HG03108 (cell line): ENCODE measurements at regions not wholly inside any gene's neighbourhood (a gene's known extent, or its start where the extent isn't known, plus 50 kb on each side); places are given as distances from the start of the nearest gene placed in this dataset.
"Not testable (repeated sequence)": the region's sequence is repeated elsewhere in the genome, so short reads cannot be mapped to it uniquely, and the experiment has no call there.

Experiments used
- ATAC-seq: cut with Tn5 transposase; IDR thresholded peaks from one replicate; pipeline ENCODE4 v1.9.1; 2021; ENCODE audit warnings: moderate library complexity; ENCODE audit not compliant: unreplicated experiment

- ATAC-seq = no peak
Observed at GRCh38 chr12:124654666-124655047, 87.2 kb upstream of the NCOR2 start.

GRCh38 chr12:124653169-124653931 is 85.9 kb upstream of the NCOR2 start:
- ATAC-seq = no peak

- ATAC-seq = no peak
Observed at GRCh38 chr12:124652661-124653060, 85.2 kb upstream of the NCOR2 start.

- ATAC-seq = no peak
Observed at GRCh38 chr12:124651516-124652273, 84.3 kb upstream of the NCOR2 start.

- ATAC-seq = no peak
Observed at GRCh38 chr12:124650912-124651311, 83.5 kb upstream of the NCOR2 start.

- ATAC-seq = no peak
Observed at GRCh38 chr12:124648710-124649384, 81.4 kb upstream of the NCOR2 start.

- ATAC-seq = no peak
Observed at GRCh38 chr12:124647316-124647715, 79.9 kb upstream of the NCOR2 start.

GRCh38 chr12:124646385-124647230 is 79.2 kb upstream of the NCOR2 start:
- no peak for ATAC-seq

- ATAC-seq = no peak
Observed at GRCh38 chr12:124645530-124646244, 78.3 kb upstream of the NCOR2 start.

GRCh38 chr12:124643768-124644167 is 76.4 kb upstream of the NCOR2 start:
- ATAC-seq = not testable (repeated sequence)

- ATAC-seq = no peak
Observed at GRCh38 chr12:124642105-124642504, 74.7 kb upstream of the NCOR2 start.

- no peak for ATAC-seq
Observed at GRCh38 chr12:124641591-124641990, 74.2 kb upstream of the NCOR2 start.

GRCh38 chr12:124640056-124640455 is 72.6 kb upstream of the NCOR2 start:
- ATAC-seq = no peak

GRCh38 chr12:124639122-124639806 is 71.9 kb upstream of the NCOR2 start:
- no peak for ATAC-seq

- no peak for ATAC-seq
Observed at GRCh38 chr12:124637581-124637981, 70.2 kb upstream of the NCOR2 start.

GRCh38 chr12:124637163-124637562 is 69.8 kb upstream of the NCOR2 start:
- no peak for ATAC-seq

GRCh38 chr12:124636138-124636978 is 68.9 kb upstream of the NCOR2 start:
- no peak for ATAC-seq

- no peak for ATAC-seq
Observed at GRCh38 chr12:124635316-124635715, 67.9 kb upstream of the NCOR2 start.
